ENCODE measurements at regions not wholly inside any gene's neighbourhood (a gene's known extent, or its start where the extent isn't known, plus 50 kb on each side); places are given as distances from the start of the nearest gene placed in this dataset.

DNA sequence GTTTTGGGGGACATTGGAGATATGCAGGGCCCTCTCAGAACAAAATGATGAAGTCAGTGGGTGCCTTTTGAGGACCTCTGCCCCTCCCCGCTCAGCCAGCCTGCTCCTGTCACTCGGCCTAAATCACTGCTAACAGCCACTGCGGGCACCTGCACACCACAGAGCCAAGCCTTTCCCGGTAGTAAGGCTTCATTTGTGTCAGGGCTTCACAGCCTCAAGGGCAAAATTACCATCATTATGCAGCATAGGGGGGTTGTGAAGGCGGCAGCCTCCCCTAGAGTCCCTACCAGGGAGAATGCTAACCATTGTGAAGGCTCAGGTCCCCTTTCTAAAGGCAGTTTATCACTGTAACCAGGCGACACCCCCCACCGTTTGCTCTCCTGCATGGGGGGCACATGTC, 519.8 kb upstream of the MYT1L start:
- Histone ChIP-seq H3K4me1 (no peaks in the 10 kb centered on the region), H3K36me3 (no peaks in the 10 kb centered on the region), H3K4me3 (no peak overlapping the region), H3K9me3 (no peaks in the 10 kb centered on the region), H3K27ac (no peak overlapping the region), H3K27me3 (no peaks in the 10 kb centered on the region)
- intact Hi-C loops (cut with DNase I), result no loop called here
- no CpG with 5 or more reads among the region's 7 CpGs for WGBS (ENCODE audit: insufficient coverage, low coverage, low lambda C conversion rate, missing lambda C conversion rate)
- TF ChIP-seq, protein P1, sequence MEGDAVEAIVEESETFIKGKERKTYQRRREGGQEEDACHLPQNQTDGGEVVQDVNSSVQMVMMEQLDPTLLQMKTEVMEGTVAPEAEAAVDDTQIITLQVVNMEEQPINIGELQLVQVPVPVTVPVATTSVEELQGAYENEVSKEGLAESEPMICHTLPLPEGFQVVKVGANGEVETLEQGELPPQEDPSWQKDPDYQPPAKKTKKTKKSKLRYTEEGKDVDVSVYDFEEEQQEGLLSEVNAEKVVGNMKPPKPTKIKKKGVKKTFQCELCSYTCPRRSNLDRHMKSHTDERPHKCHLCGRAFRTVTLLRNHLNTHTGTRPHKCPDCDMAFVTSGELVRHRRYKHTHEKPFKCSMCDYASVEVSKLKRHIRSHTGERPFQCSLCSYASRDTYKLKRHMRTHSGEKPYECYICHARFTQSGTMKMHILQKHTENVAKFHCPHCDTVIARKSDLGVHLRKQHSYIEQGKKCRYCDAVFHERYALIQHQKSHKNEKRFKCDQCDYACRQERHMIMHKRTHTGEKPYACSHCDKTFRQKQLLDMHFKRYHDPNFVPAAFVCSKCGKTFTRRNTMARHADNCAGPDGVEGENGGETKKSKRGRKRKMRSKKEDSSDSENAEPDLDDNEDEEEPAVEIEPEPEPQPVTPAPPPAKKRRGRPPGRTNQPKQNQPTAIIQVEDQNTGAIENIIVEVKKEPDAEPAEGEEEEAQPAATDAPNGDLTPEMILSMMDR (IDR thresholded peaks at IDR 0.05), result no peak
- no peak for TF ChIP-seq POLR2A (IDR thresholded peaks at IDR 0.05)
- DNase-seq (no peak), ATAC-seq (no peak)

DNA sequence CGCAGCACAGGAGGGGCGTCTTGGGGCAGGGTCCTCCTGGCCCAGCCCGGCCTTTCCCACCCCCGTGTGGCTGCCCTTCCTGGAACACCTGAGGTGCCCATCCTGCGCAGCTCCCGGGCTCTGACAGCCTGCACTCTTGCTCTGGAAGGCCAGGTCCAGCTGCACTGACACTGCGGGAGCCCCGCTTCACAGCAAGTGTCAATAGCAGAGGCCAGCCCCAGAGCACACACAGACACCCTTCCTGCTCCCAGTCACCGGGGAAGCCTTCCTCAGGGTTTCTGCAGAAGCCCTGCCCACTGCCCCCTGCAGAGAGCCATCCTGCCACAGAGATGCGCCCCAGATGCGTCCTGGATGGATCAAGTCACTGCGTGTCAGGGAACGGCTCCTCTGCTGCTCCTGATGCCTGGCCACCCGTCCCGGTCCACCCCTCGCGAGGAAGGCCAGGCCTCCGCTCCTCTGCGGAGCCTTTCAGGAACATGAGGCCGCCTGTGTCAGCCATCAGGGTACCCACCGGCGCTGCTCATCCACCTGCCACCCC, 519.2 kb upstream of the MYT1L start:
- no peaks in the 10 kb centered on the region for H3K27me3 ChIP-seq
- intact Hi-C loops (cut with DNase I), result no loop called here
- H3K27ac ChIP-seq, result no peak overlapping the region
- 100% methylated on average over 1 of the region's 22 CpGs for WGBS (ENCODE audit: insufficient coverage, low coverage, low lambda C conversion rate, missing lambda C conversion rate)
- no peaks in the 10 kb centered on the region for H3K9me3 ChIP-seq
- no peaks in the 10 kb centered on the region for H3K36me3 ChIP-seq
- ATAC-seq, result no peak
- no peaks in the 10 kb centered on the region for H3K4me1 ChIP-seq
- no peak for TF ChIP-seq POLR2A (IDR thresholded peaks at IDR 0.05)
- TF ChIP-seq, protein P1 (IDR thresholded peaks at IDR 0.05), result no peak
- DNase-seq, result no peak
- H3K4me3 ChIP-seq, result no peak overlapping the region

DNA sequence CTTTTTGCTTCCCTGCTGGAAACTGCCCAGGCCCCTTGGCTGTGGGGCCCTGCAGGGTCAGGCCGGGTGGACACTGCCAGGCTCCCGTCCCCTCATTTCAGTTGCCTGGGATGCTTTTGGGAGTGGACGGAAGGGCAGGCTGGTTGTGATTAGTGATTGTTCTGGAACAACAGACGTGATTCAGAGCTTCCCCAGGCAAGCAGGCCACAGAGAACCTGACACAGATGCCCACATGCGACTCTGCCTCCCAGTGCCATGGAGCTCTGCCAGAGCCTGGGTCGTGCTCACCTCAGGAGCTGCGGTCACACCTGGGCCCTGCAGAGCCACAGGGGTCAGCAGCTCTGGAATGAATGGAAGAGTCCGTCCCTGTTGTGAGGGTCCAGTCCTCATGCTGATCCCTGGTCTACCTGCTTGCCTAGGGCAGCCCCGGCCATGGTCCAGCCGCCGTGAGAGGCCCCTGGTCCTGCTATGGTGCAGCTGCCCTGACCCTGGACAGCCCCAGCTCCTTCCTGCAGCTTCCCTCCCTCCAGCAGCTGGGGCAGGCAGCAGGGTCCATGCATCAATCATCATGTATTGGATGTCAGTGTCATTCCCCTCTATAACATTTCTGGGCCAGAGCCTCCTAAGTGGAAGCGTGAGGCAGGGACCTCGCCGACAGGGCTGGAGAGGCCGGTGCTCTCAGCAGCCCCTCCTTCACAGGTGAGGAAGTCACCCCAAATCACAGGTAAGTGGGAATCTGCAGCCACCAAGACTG, 518.6 kb upstream of the MYT1L start:
- ATAC-seq (no peak), DNase-seq (no peak)
- WGBS (ENCODE audit: insufficient coverage, low coverage, low lambda C conversion rate, missing lambda C conversion rate), result 53% methylated on average over 3 of the region's 15 CpGs
- intact Hi-C loops (cut with DNase I), result no loop called here
- Histone ChIP-seq H3K36me3 (no peaks in the 10 kb centered on the region), H3K27ac (no peak overlapping the region), H3K4me3 (no peak overlapping the region), H3K27me3 (no peaks in the 10 kb centered on the region), H3K9me3 (no peaks in the 10 kb centered on the region), H3K4me1 (no peaks in the 10 kb centered on the region)
- TF ChIP-seq, protein P1 (IDR thresholded peaks at IDR 0.05), result no peak
- no peak for TF ChIP-seq POLR2A (IDR thresholded peaks at IDR 0.05)

DNA sequence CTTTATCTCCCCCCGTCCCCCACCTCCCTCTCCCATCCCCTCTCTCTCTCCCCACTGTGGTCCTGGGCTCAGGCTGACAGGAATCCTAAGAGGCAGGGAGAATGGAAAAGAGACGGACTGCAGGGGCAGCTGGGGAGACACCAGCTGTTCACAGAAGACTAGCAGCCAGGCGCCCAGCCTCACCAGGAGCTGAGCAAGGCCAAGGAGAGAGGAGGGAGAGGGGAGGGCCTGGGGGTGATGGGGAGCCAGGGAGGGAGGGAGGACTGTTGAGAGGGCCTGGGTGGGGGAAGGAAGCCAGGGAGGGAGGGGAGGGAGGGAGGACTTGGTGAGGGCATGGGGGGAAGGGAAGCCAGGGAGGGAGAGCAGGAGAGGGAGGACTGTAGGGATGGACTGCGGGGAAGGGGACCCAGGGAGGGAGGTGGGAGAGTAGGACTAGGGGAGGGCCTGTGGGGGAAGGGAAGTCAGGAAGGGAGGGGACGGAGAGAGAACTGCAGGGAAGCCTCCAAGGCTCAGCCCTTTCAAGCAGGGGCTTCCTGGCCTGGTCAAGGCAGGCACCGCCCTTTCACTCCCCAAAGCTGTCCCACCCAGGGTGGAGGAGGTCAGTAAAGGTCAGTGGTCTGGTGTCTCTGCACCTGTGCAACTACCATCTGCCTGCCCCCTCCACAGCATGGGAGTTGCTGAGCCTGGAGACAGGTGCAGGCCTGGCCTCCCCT, 517.7 kb upstream of the MYT1L start:
- TF ChIP-seq, protein P1 (IDR thresholded peaks at IDR 0.05), result no peak
- no peak for TF ChIP-seq POLR2A (IDR thresholded peaks at IDR 0.05)
- 73% methylated on average over 3 of the region's 6 CpGs for WGBS (ENCODE audit: insufficient coverage, low coverage, low lambda C conversion rate, missing lambda C conversion rate)
- Histone ChIP-seq H3K27me3 (no peaks in the 10 kb centered on the region), H3K4me1 (no peaks in the 10 kb centered on the region), H3K36me3 (no peaks in the 10 kb centered on the region), H3K27ac (no peak overlapping the region), H3K9me3 (no peaks in the 10 kb centered on the region), H3K4me3 (no peak overlapping the region)
- ATAC-seq (no peak), DNase-seq (no peak)
- intact Hi-C loops (cut with DNase I), result no loop called here

Data from right lobe of liver (tissue), 6 donors.